Left colon (tissue), 2 donors: ENCODE measurements at regions not wholly inside any gene's neighbourhood (a gene's known extent, or its start where the extent isn't known, plus 50 kb on each side); places are given as distances from the start of the nearest gene placed in this dataset.
"Not testable (repeated sequence)": the region's sequence is repeated elsewhere in the genome, so short reads cannot be mapped to it uniquely, and the experiment has no call there.

Source experiments
- ATAC-seq: fragments of 200-7000 bp; cut with Tn5 transposase; one replicate; pipeline ENCODE4 v1.9.1; 2020; ENCODE audit warnings: mild to moderate bottlenecking, moderate library complexity
- DNase-seq, 2 donors: peaks; one replicate each; pipeline ENCODE4 v3.0.0-alpha.2; 2020
- intact Hi-C, 2 donors: fragments of 100-400 bp; cut with DNase I in 1 of 2; cut with micrococcal nuclease in 1 of 2; formaldehyde crosslinking; loops; one replicate each; pipeline versions ENCODE4 v1.11.2 to v1.14.0; 2022; cut with DNase I, micrococcal nuclease
- donor health status: DM: no; HTN: no; CAD: no.
- donor health status: DM: yes; HTN: yes; CAD: no.

- intact Hi-C loops, ATAC-seq: not testable (repeated sequence)
- peak; percentile 31 to 34 for DNase-seq
These were observed 628.7 kb downstream of the GABRG2 start for GRCh38 chr5:162696272-162696671.

- intact Hi-C loops, result no loop called here
- ATAC-seq (no peak), DNase-seq (no peak)
These were observed 631.8 kb downstream of the GABRG2 start for GRCh38 chr5:162699361-162699760.

GRCh38 chr5:162703914-162704313 is 636.3 kb downstream of the GABRG2 start:
- DNase-seq, result no peak
- no peak for ATAC-seq
- intact Hi-C loops, result no loop called here

- intact Hi-C loops, result no loop called here
- DNase-seq (no peak), ATAC-seq (no peak)
These were observed 643.7 kb downstream of the GABRG2 start for GRCh38 chr5:162711244-162711643.

- intact Hi-C loops, result no loop called here
- ATAC-seq (no peak), DNase-seq (no peak)
These were observed 652.1 kb downstream of the GABRG2 start for GRCh38 chr5:162719720-162720119.

- intact Hi-C loops, result no loop called here
- ATAC-seq (no peak), DNase-seq (no peak)
These were observed 653.6 kb downstream of the GABRG2 start for GRCh38 chr5:162721125-162721524.

GRCh38 chr5:162752612-162753011 is 684.8 kb upstream of the CCNG1 start:
- ATAC-seq (no peak), DNase-seq (no peak)
- intact Hi-C loops, result no loop called here

- ATAC-seq, result no peak
- no peak for DNase-seq
- intact Hi-C loops, result no loop called here
These were observed 675.3 kb upstream of the CCNG1 start for GRCh38 chr5:162762119-162762518.

GRCh38 chr5:162769019-162769418 is 668.4 kb upstream of the CCNG1 start:
- intact Hi-C loops, result no loop called here
- DNase-seq, result no peak
- ATAC-seq, result no peak

GRCh38 chr5:162785673-162786072 is 651.7 kb upstream of the CCNG1 start:
- no peak for ATAC-seq
- DNase-seq, result no peak
- intact Hi-C loops, result no loop called here

GRCh38 chr5:162786234-162786633 is 651.2 kb upstream of the CCNG1 start:
- ATAC-seq, result no peak
- DNase-seq, result no peak
- intact Hi-C loops, result no loop called here

- intact Hi-C loops, result no loop called here
- ATAC-seq (peak; percentile 51), DNase-seq (no peak)
These were observed 640.9 kb upstream of the CCNG1 start for GRCh38 chr5:162796507-162796906.

- ATAC-seq (no peak), DNase-seq (no peak)
- intact Hi-C loops, result no loop called here
These were observed 637.1 kb upstream of the CCNG1 start for GRCh38 chr5:162800301-162800700.

GRCh38 chr5:162801235-162801634 is 636.2 kb upstream of the CCNG1 start:
- intact Hi-C loops, result no loop called here
- DNase-seq (no peak), ATAC-seq (no peak)

- intact Hi-C loops, result no loop called here
- ATAC-seq, result no peak
- DNase-seq, result no peak
These were observed 631.2 kb upstream of the CCNG1 start for GRCh38 chr5:162806195-162806594.

- DNase-seq, result no peak
- intact Hi-C loops, result no loop called here
- no peak for ATAC-seq
These were observed 626.3 kb upstream of the CCNG1 start for GRCh38 chr5:162811071-162811470.

GRCh38 chr5:162816816-162817215 is 620.6 kb upstream of the CCNG1 start:
- intact Hi-C loops, result no loop called here
- no peak for DNase-seq
- ATAC-seq, result peak; percentile 30

GRCh38 chr5:162817364-162817763 is 620.0 kb upstream of the CCNG1 start:
- intact Hi-C loops, result no loop called here
- ATAC-seq, result peak; percentile 56
- DNase-seq, result no peak

GRCh38 chr5:162821664-162822063 is 615.7 kb upstream of the CCNG1 start:
- intact Hi-C loops, ATAC-seq, DNase-seq: not testable (repeated sequence)

GRCh38 chr5:162824360-162824759 is 613.0 kb upstream of the CCNG1 start:
- intact Hi-C loops, result no loop called here
- DNase-seq (no peak), ATAC-seq (no peak)

GRCh38 chr5:162837155-162837554 is 600.2 kb upstream of the CCNG1 start:
- intact Hi-C loops, result no loop called here
- ATAC-seq, result no peak
- no peak for DNase-seq

- no peak for ATAC-seq
- intact Hi-C loops, result no loop called here
These were observed 594.7 kb upstream of the CCNG1 start for GRCh38 chr5:162842727-162843126.

More at GRCh38 chr5:162842727-162843126, 594.7 kb upstream of the CCNG1 start:
- DNase-seq, result no peak
